Astrocyte of the cerebellum (primary cell): ENCODE measurements at regions not wholly inside any gene's neighbourhood (a gene's known extent, or its start where the extent isn't known, plus 50 kb on each side); places are given as distances from the start of the nearest gene placed in this dataset.

Experiments
- DNase-seq: peaks from one replicate; pipeline ENCODE4 v3.0.0-alpha.2; 2011; ENCODE audit warnings: low read depth
- H3K4me3 ChIP-seq: 2 replicates; pipeline ENCODE4 v1.5.1; 2011; ENCODE audit warnings: mild to moderate bottlenecking, low read depth, low read length, moderate library complexity
- CTCF ChIP-seq: IDR thresholded peaks from 2 replicates; pipeline ENCODE4 v1.5.1; 2012; ENCODE audit warnings: low read length, low read depth, moderate library complexity, mild to moderate bottlenecking; ENCODE audit errors: missing control alignments
- in situ Hi-C: cut with HindIII; loops from 2 replicates; pipeline ENCODE4 v1.10.0; 2017; ENCODE audit warnings: low sequenced_read_pairs

GRCh38 chr2:204051984-204052556 is 115.5 kb downstream of the ICOS start:
- in situ Hi-C loops = no loop called here
- DNase-seq = no peak
- TF ChIP-seq CTCF = no peak
- H3K4me3 ChIP-seq = no peak overlapping the region

GRCh38 chr2:204059016-204059415 is 122.5 kb downstream of the ICOS start:
- DNase-seq = no peak
- in situ Hi-C loops = no loop called here
- TF ChIP-seq CTCF = no peak
- no peak overlapping the region for H3K4me3 ChIP-seq

GRCh38 chr2:204060841-204061240 is 124.3 kb downstream of the ICOS start:
- H3K4me3 ChIP-seq = no peak overlapping the region
- no peak for TF ChIP-seq CTCF
- in situ Hi-C loops = no loop called here
- no peak for DNase-seq

- H3K4me3 ChIP-seq = no peak overlapping the region
- DNase-seq = no peak
- TF ChIP-seq CTCF = no peak
- in situ Hi-C loops = no loop called here
These were observed 124.7 kb downstream of the ICOS start for GRCh38 chr2:204061241-204061640.

- H3K4me3 ChIP-seq = no peak overlapping the region
- DNase-seq = no peak
- in situ Hi-C loops = no loop called here
- TF ChIP-seq CTCF = no peak
These were observed 127.6 kb downstream of the ICOS start for GRCh38 chr2:204064119-204064518.

- no peak overlapping the region for H3K4me3 ChIP-seq
- in situ Hi-C loops = no loop called here
- no peak for TF ChIP-seq CTCF
- DNase-seq = no peak
These were observed 129.0 kb downstream of the ICOS start for GRCh38 chr2:204065566-204065965.

GRCh38 chr2:204066051-204066450 is 129.5 kb downstream of the ICOS start:
- in situ Hi-C loops = no loop called here
- H3K4me3 ChIP-seq = no peak overlapping the region
- no peak for DNase-seq
- TF ChIP-seq CTCF = no peak
